ENCODE measurements at regions not wholly inside any gene's neighbourhood (a gene's known extent, or its start where the extent isn't known, plus 50 kb on each side); places are given as distances from the start of the nearest gene placed in this dataset.
"Not testable (repeated sequence)": the region's sequence is repeated elsewhere in the genome, so short reads cannot be mapped to it uniquely, and the experiment has no call there.

GRCh38 chr9:63328313-63328712 lies 1956.7 kb downstream of the FOXD4L5 start:
- H3K4me3 ChIP-seq; DNase-seq; H3K9me3 ChIP-seq; intact Hi-C loops (cut with DNase I, micrococcal nuclease); H3K36me3 ChIP-seq (ENCODE audit: low read depth); H3K4me1 ChIP-seq (ENCODE audit: low read depth); ATAC-seq: not testable (repeated sequence)

- DNase-seq; H3K36me3 ChIP-seq (ENCODE audit: low read depth); H3K4me3 ChIP-seq; H3K4me1 ChIP-seq (ENCODE audit: low read depth); H3K9me3 ChIP-seq; ATAC-seq; intact Hi-C loops (cut with DNase I, micrococcal nuclease): not testable (repeated sequence)
Measured at GRCh38 chr9:63327211-63327610, 1957.8 kb downstream of the FOXD4L5 start.

GRCh38 chr9:63326665-63327064 lies 1958.3 kb downstream of the FOXD4L5 start:
- H3K9me3 ChIP-seq; H3K36me3 ChIP-seq (ENCODE audit: low read depth); H3K4me3 ChIP-seq; H3K4me1 ChIP-seq (ENCODE audit: low read depth); intact Hi-C loops (cut with DNase I, micrococcal nuclease); DNase-seq; ATAC-seq: not testable (repeated sequence)

GRCh38 chr9:63325696-63326095 lies 1959.3 kb downstream of the FOXD4L5 start:
- intact Hi-C loops (cut with DNase I, micrococcal nuclease); H3K36me3 ChIP-seq (ENCODE audit: low read depth); ATAC-seq; H3K4me3 ChIP-seq; DNase-seq; H3K4me1 ChIP-seq (ENCODE audit: low read depth); H3K9me3 ChIP-seq: not testable (repeated sequence)

- H3K4me1 ChIP-seq (ENCODE audit: low read depth); intact Hi-C loops (cut with DNase I, micrococcal nuclease); H3K9me3 ChIP-seq; H3K4me3 ChIP-seq; H3K36me3 ChIP-seq (ENCODE audit: low read depth); ATAC-seq: not testable (repeated sequence)
- peak in 1 of 3 donors; percentile 17 for DNase-seq
Measured at GRCh38 chr9:63318093-63318492, 1966.9 kb downstream of the FOXD4L5 start.

GRCh38 chr9:63315387-63315786 lies 1969.6 kb downstream of the FOXD4L5 start:
- H3K9me3 ChIP-seq; ATAC-seq; H3K4me1 ChIP-seq (ENCODE audit: low read depth); H3K36me3 ChIP-seq (ENCODE audit: low read depth); intact Hi-C loops (cut with DNase I, micrococcal nuclease); H3K4me3 ChIP-seq: not testable (repeated sequence)
- peak in 1 of 3 donors; percentile 10 for DNase-seq

- H3K9me3 ChIP-seq; ATAC-seq; intact Hi-C loops (cut with DNase I, micrococcal nuclease); H3K4me3 ChIP-seq; H3K4me1 ChIP-seq (ENCODE audit: low read depth); H3K36me3 ChIP-seq (ENCODE audit: low read depth); DNase-seq: not testable (repeated sequence)
Measured at GRCh38 chr9:63296848-63297247, 1988.2 kb downstream of the FOXD4L5 start.

- H3K4me1 ChIP-seq (ENCODE audit: low read depth); H3K4me3 ChIP-seq; H3K36me3 ChIP-seq (ENCODE audit: low read depth); intact Hi-C loops (cut with DNase I, micrococcal nuclease); ATAC-seq; H3K9me3 ChIP-seq: not testable (repeated sequence)
- peak in 1 of 3 donors; percentile 40 for DNase-seq
Measured at GRCh38 chr9:63296366-63296765, 1988.6 kb downstream of the FOXD4L5 start.

GRCh38 chr9:63289971-63290370 lies 1995.0 kb downstream of the FOXD4L5 start:
- H3K36me3 ChIP-seq (ENCODE audit: low read depth); ATAC-seq; H3K9me3 ChIP-seq; H3K4me1 ChIP-seq (ENCODE audit: low read depth); H3K4me3 ChIP-seq; intact Hi-C loops (cut with DNase I, micrococcal nuclease): not testable (repeated sequence)
- DNase-seq = peak in 1 of 3 donors; percentile 8
